Neural cell (in vitro differentiated cells): ENCODE measurements at regions not wholly inside any gene's neighbourhood (a gene's known extent, or its start where the extent isn't known, plus 50 kb on each side); places are given as distances from the start of the nearest gene placed in this dataset.

Experiments
- EP300 ChIP-seq: fragments of 450-650 bp; conservative IDR thresholded peaks from 2 replicates; pipeline ENCODE4 v1.6.1; 2014; ENCODE audit warnings: antibody characterized with exemption, mild to moderate bottlenecking, moderate library complexity; ENCODE audit not compliant: poor library complexity, severe bottlenecking
- EZH2 ChIP-seq: fragments of 200-600, 300-800 bp; shearing (Covaris generic), sonication (generic); IDR thresholded peaks from 2 replicates; pipeline ENCODE4 v1.6.1; 2014; ENCODE audit warnings: antibody characterized with exemption, low read length, borderline replicate concordance, mild to moderate bottlenecking; ENCODE audit not compliant: insufficient read depth, poor library complexity, severe bottlenecking
- MXI1 ChIP-seq: fragments of 450-650 bp; conservative IDR thresholded peaks from 2 replicates; pipeline ENCODE4 v1.6.1; 2014; ENCODE audit warnings: antibody characterized with exemption, mild to moderate bottlenecking; ENCODE audit not compliant: poor library complexity, severe bottlenecking
- POLR2AphosphoS5 ChIP-seq: IDR thresholded peaks from 2 replicates; pipeline ENCODE4 v1.6.1; 2012
- RAD21 ChIP-seq: fragments of 450-650 bp; conservative IDR thresholded peaks from 2 replicates; pipeline ENCODE4 v1.6.1; 2014; ENCODE audit warnings: antibody characterized with exemption, mild to moderate bottlenecking, moderate library complexity
- SMC3 ChIP-seq: fragments of 450-650 bp; conservative IDR thresholded peaks from 2 replicates; pipeline ENCODE4 v1.6.1; 2014; ENCODE audit warnings: antibody characterized with exemption, mild to moderate bottlenecking, moderate library complexity; ENCODE audit not compliant: poor library complexity
- TAF1 ChIP-seq: IDR thresholded peaks from 2 replicates; pipeline ENCODE4 v1.6.1; 2012; ENCODE audit warnings: low read depth
- TF ChIP-seq, protein P1 (sequence below): IDR thresholded peaks from 2 replicates; pipeline ENCODE4 v1.6.1; 2012; ENCODE audit warnings: borderline replicate concordance
- TF ChIP-seq, protein P2 (sequence below): fragments of 450-650 bp; IDR thresholded peaks from 2 replicates; pipeline ENCODE4 v1.5.1; 2014; ENCODE audit warnings: antibody characterized with exemption, mild to moderate bottlenecking, moderate library complexity; ENCODE audit not compliant: poor library complexity, severe bottlenecking

GRCh38 chr7:46522354-46522906, 601.4 kb upstream of the IGFBP3 start:
- TF ChIP-seq, protein P1, sequence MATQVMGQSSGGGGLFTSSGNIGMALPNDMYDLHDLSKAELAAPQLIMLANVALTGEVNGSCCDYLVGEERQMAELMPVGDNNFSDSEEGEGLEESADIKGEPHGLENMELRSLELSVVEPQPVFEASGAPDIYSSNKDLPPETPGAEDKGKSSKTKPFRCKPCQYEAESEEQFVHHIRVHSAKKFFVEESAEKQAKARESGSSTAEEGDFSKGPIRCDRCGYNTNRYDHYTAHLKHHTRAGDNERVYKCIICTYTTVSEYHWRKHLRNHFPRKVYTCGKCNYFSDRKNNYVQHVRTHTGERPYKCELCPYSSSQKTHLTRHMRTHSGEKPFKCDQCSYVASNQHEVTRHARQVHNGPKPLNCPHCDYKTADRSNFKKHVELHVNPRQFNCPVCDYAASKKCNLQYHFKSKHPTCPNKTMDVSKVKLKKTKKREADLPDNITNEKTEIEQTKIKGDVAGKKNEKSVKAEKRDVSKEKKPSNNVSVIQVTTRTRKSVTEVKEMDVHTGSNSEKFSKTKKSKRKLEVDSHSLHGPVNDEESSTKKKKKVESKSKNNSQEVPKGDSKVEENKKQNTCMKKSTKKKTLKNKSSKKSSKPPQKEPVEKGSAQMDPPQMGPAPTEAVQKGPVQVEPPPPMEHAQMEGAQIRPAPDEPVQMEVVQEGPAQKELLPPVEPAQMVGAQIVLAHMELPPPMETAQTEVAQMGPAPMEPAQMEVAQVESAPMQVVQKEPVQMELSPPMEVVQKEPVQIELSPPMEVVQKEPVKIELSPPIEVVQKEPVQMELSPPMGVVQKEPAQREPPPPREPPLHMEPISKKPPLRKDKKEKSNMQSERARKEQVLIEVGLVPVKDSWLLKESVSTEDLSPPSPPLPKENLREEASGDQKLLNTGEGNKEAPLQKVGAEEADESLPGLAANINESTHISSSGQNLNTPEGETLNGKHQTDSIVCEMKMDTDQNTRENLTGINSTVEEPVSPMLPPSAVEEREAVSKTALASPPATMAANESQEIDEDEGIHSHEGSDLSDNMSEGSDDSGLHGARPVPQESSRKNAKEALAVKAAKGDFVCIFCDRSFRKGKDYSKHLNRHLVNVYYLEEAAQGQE = no peak
- TF ChIP-seq, protein P2, sequence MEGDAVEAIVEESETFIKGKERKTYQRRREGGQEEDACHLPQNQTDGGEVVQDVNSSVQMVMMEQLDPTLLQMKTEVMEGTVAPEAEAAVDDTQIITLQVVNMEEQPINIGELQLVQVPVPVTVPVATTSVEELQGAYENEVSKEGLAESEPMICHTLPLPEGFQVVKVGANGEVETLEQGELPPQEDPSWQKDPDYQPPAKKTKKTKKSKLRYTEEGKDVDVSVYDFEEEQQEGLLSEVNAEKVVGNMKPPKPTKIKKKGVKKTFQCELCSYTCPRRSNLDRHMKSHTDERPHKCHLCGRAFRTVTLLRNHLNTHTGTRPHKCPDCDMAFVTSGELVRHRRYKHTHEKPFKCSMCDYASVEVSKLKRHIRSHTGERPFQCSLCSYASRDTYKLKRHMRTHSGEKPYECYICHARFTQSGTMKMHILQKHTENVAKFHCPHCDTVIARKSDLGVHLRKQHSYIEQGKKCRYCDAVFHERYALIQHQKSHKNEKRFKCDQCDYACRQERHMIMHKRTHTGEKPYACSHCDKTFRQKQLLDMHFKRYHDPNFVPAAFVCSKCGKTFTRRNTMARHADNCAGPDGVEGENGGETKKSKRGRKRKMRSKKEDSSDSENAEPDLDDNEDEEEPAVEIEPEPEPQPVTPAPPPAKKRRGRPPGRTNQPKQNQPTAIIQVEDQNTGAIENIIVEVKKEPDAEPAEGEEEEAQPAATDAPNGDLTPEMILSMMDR = no peak
- TF ChIP-seq POLR2AphosphoS5 = no peak
- TF ChIP-seq TAF1 = no peak
- TF ChIP-seq RAD21 = no peak
- no peak for TF ChIP-seq EZH2
- no peak for TF ChIP-seq SMC3
- TF ChIP-seq EP300 = no peak
- no peak for TF ChIP-seq MXI1
